PC-9 (cell line): ENCODE measurements at regions not wholly inside any gene's neighbourhood (a gene's known extent, or its start where the extent isn't known, plus 50 kb on each side); places are given as distances from the start of the nearest gene placed in this dataset.

Experiments used
- BruUV-seq: library from RNA; stranded (reverse); fragments of 400-500 nt; replicated peaks from 2 replicates; lab custom pipeline; 2021; lab: Mats Ljungman, UMichigan
- CTCF ChIA-PET: fragments of 300-600 bp; sonication (Branson Sonifier 250); formaldehyde crosslinking; loops from one replicate; lab custom pipeline; 2022; ENCODE audit warnings: antibody characterized with exemption; lab: Charles Lee
- POLR2A ChIA-PET: fragments of 300-600 bp; sonication (Branson Sonifier 250); formaldehyde crosslinking; loops from one replicate; lab custom pipeline; 2022; ENCODE audit warnings: antibody characterized with exemption; ENCODE audit not compliant: unreplicated experiment; lab: Charles Lee
- DNase-seq, 2 experiments: peaks; one replicate each; pipeline versions ENCODE4 v3.0.0 to v3.0.0-alpha.2; 2015 to 2022; ENCODE audit warnings: mixed read lengths in 1 of 2
- H2AFZ ChIP-seq: fragments of 200-600 bp; sonication (generic); 2 replicates; pipeline ENCODE4 v1.8.1; 2017; ENCODE audit warnings: antibody characterized with exemption
- H3F3A ChIP-seq: fragments of 200-600 bp; sonication (generic); 2 replicates; pipeline ENCODE4 v1.8.1; 2017; ENCODE audit warnings: antibody characterized with exemption, mild to moderate bottlenecking, low read depth; ENCODE audit not compliant: insufficient read depth
- H3K27ac ChIP-seq: fragments of 200-600 bp; sonication (generic); 2 replicates; pipeline ENCODE4 v1.6.1; 2016; ENCODE audit warnings: mixed run types
- H3K27me3 ChIP-seq: fragments of 200-600 bp; sonication (generic); 2 replicates; pipeline ENCODE4 v1.6.1; 2016; ENCODE audit warnings: low read depth, mixed run types; ENCODE audit not compliant: insufficient read depth
- H3K36me3 ChIP-seq: fragments of 200-600 bp; sonication (generic); 2 replicates; pipeline ENCODE4 v1.6.1; 2016; ENCODE audit warnings: low read depth, mixed run types
- H3K4me1 ChIP-seq: fragments of 200-600 bp; sonication (generic); replicated peaks from 2 replicates; pipeline ENCODE4 v1.6.1; 2016; ENCODE audit warnings: mixed run types; ENCODE audit not compliant: insufficient read depth
- H3K4me2 ChIP-seq: fragments of 200-600 bp; sonication (generic); 2 replicates; pipeline ENCODE4 v1.6.1; 2017; ENCODE audit warnings: mixed run types
- H3K4me3 ChIP-seq: fragments of 200-600 bp; sonication (generic); 2 replicates; pipeline ENCODE4 v1.6.1; 2016; ENCODE audit warnings: mixed run types
- H3K79me2 ChIP-seq: fragments of 200-600 bp; sonication (generic); 2 replicates; pipeline ENCODE4 v1.6.1; 2017; ENCODE audit warnings: low read depth, mixed run types
- H3K9me2 ChIP-seq: fragments of 200-600 bp; sonication (generic); 2 replicates; pipeline ENCODE4 v1.8.1; 2017; ENCODE audit warnings: mild to moderate bottlenecking; ENCODE audit not compliant: insufficient read depth
- H3K9me3 ChIP-seq: fragments of 200-600 bp; sonication (generic); 2 replicates; pipeline ENCODE4 v1.8.1; 2016; ENCODE audit warnings: low read depth; ENCODE audit not compliant: insufficient read depth
- H4K20me1 ChIP-seq: fragments of 200-600 bp; sonication (generic); 2 replicates; pipeline ENCODE4 v1.8.1; 2017; ENCODE audit not compliant: insufficient read depth
- EZH2 ChIP-seq: fragments of 200-600 bp; sonication (generic); IDR thresholded peaks from 2 replicates; pipeline ENCODE4 v1.8.0; 2017; ENCODE audit warnings: antibody characterized with exemption, low read depth
- intact Hi-C: fragments of 100-400 bp; cut with micrococcal nuclease; formaldehyde crosslinking; loops from one replicate; pipeline ENCODE4 v1.10.0; 2022; ENCODE audit not compliant: unreplicated experiment
- TF ChIP-seq, protein P1 (sequence below): fragments of 200-600 bp; sonication (generic); conservative IDR thresholded peaks from 2 replicates; pipeline ENCODE4 v1.6.1; 2017; ENCODE audit warnings: mixed run types, antibody characterized with exemption, mild to moderate bottlenecking, moderate library complexity

GRCh38 chr6:30806581-30807183 lies 62.3 kb upstream of the IER3 start:
- no peak overlapping the region for H3K4me3 ChIP-seq
- H3K27me3 ChIP-seq: no peaks in the 10 kb centered on the region
- H3F3A ChIP-seq: peaks cover 41% of the 10 kb centered on the region
- no peak overlapping the region for H3K27ac ChIP-seq
- no peak overlapping the region for H2AFZ ChIP-seq
- DNase-seq: peak in 1 of 2 experiments; percentile 64
- BruUV-seq: TSS peak; percentile 72
- POLR2A ChIA-PET: interaction anchor here (0.6 to 0.7 kb wide), 2 partner anchors 30 to 54 kb away, joined by 6 to 8 read pairs; no protein-coding TSS in a partner anchor
- no peaks in the 10 kb centered on the region for H4K20me1 ChIP-seq
- H3K4me2 ChIP-seq: no peak overlapping the region
- H3K36me3 ChIP-seq: no peaks in the 10 kb centered on the region
- intact Hi-C loops: no loop called here
- no peaks in the 10 kb centered on the region for H3K79me2 ChIP-seq
- H3K4me1 ChIP-seq: peaks cover 28% of the 10 kb centered on the region
- no peaks in the 10 kb centered on the region for H3K9me3 ChIP-seq
- CTCF ChIA-PET: no interaction called here
- TF ChIP-seq EZH2: no peak
- TF ChIP-seq, protein P1, sequence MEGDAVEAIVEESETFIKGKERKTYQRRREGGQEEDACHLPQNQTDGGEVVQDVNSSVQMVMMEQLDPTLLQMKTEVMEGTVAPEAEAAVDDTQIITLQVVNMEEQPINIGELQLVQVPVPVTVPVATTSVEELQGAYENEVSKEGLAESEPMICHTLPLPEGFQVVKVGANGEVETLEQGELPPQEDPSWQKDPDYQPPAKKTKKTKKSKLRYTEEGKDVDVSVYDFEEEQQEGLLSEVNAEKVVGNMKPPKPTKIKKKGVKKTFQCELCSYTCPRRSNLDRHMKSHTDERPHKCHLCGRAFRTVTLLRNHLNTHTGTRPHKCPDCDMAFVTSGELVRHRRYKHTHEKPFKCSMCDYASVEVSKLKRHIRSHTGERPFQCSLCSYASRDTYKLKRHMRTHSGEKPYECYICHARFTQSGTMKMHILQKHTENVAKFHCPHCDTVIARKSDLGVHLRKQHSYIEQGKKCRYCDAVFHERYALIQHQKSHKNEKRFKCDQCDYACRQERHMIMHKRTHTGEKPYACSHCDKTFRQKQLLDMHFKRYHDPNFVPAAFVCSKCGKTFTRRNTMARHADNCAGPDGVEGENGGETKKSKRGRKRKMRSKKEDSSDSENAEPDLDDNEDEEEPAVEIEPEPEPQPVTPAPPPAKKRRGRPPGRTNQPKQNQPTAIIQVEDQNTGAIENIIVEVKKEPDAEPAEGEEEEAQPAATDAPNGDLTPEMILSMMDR: no peak
- no peaks in the 10 kb centered on the region for H3K9me2 ChIP-seq

- no peak overlapping the region for H3K4me2 ChIP-seq
- DNase-seq: no peak
- H3K36me3 ChIP-seq: no peaks in the 10 kb centered on the region
- no peaks in the 10 kb centered on the region for H3K27me3 ChIP-seq
- H3K9me3 ChIP-seq: no peaks in the 10 kb centered on the region
- H2AFZ ChIP-seq: no peak overlapping the region
- CTCF ChIA-PET: no interaction called here
- no TSS peak for BruUV-seq
- intact Hi-C loops: no loop called here
- H3K9me2 ChIP-seq: no peaks in the 10 kb centered on the region
- TF ChIP-seq, protein P1: no peak
- TF ChIP-seq EZH2: no peak
- peaks cover 12% of the 10 kb centered on the region for H3K4me1 ChIP-seq
- no peaks in the 10 kb centered on the region for H4K20me1 ChIP-seq
- H3F3A ChIP-seq: peaks cover 21% of the 10 kb centered on the region; the same call in 1 of the 2 replicates
- H3K79me2 ChIP-seq: no peaks in the 10 kb centered on the region
- H3K4me3 ChIP-seq: no peak overlapping the region
- POLR2A ChIA-PET: no interaction called here
- no peak overlapping the region for H3K27ac ChIP-seq
Observed at GRCh38 chr6:30804333-30804732, 60.0 kb upstream of the IER3 start.

DNA sequence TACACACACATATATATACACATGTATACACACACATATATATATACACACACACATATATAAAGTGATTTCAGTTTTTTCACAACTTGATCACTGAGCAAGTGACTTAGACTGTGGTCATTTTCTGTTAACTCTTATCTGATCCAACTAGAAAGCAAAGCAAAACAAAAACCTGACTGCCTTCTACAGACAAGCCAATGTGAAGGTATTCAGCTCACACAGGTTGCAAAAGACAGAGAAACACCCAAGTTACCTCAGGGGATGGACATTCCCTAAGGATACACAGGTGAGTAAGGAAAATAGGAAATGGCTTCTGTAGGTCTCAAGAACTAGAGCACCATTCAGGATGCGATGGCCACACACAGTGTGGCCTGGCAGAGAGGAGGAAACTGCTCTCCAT lies 58.4 kb upstream of the IER3 start:
- TF ChIP-seq, protein P1: no peak
- no peak for TF ChIP-seq EZH2
- H3K27me3 ChIP-seq: no peaks in the 10 kb centered on the region
- CTCF ChIA-PET: no interaction called here
- POLR2A ChIA-PET: no interaction called here
- BruUV-seq: no TSS peak
- no peak overlapping the region for H2AFZ ChIP-seq
- peak overlapping the region; percentile 62 for H3K27ac ChIP-seq
- H3K4me2 ChIP-seq: 0 out of 2 replicates have a peak overlapping the region, but pooled peaks have one; percentile 23
- no peaks in the 10 kb centered on the region for H3K36me3 ChIP-seq
- peak in 1 of 2 experiments; percentile 65 for DNase-seq
- peaks cover 12% of the 10 kb centered on the region for H3K4me1 ChIP-seq
- no peak overlapping the region for H3K4me3 ChIP-seq
- no peaks in the 10 kb centered on the region for H4K20me1 ChIP-seq
- no peaks in the 10 kb centered on the region for H3K9me3 ChIP-seq
- H3F3A ChIP-seq: peaks cover 21% of the 10 kb centered on the region; the same call in 1 of the 2 replicates
- H3K79me2 ChIP-seq: no peaks in the 10 kb centered on the region
- H3K9me2 ChIP-seq: no peaks in the 10 kb centered on the region
- intact Hi-C loops: no loop called here
